Cardiac fibroblast (primary cell): ENCODE measurements at regions not wholly inside any gene's neighbourhood (a gene's known extent, or its start where the extent isn't known, plus 50 kb on each side); places are given as distances from the start of the nearest gene placed in this dataset.
A peak's percentile ranks its signal among the peaks of the same experiment; 100 is the strongest.

Experiments
- DNase-seq, 2 donors: peaks; one replicate each; pipeline versions ENCODE4 v3.0.0 to v3.0.0-alpha.2; 2010; ENCODE audit warnings: low read depth in 2 of 2
- H3K4me3 ChIP-seq, 2 donors: replicated peaks in 1 of 2; 1 replicate in 1 of 2; 2 replicates in 1 of 2; pipeline ENCODE4 v1.5.1; 2011; ENCODE audit warnings: low read depth in 2 of 2, low read length in 2 of 2, mild to moderate bottlenecking in 2 of 2, moderate library complexity in 1 of 2
- TF ChIP-seq, protein P1 (sequence below): IDR thresholded peaks from one replicate; pipeline ENCODE4 v1.5.1; 2011; ENCODE audit warnings: low read depth, mild to moderate bottlenecking, low read length, inconsistent platforms

DNA sequence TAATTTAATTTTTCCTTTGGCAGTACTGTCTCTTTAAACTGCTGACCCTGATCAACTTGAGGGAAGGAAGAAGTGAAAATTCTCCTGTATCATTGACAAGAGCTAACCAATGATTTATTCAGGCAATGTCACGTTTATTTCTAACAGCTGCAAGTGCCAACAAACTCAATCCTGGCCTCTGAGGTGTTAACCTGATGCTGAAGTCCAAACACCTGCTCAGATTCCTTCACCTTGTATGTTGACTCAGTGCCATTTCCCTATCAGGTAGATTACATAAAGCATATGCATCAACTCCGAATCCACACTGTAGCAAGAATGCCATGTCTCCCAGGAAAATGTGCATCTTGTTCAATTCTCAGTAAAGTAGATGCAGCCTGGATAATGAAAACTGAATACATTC, 820.0 kb downstream of the XPNPEP1 start:
- no peak overlapping the region for H3K4me3 ChIP-seq
- TF ChIP-seq, protein P1, sequence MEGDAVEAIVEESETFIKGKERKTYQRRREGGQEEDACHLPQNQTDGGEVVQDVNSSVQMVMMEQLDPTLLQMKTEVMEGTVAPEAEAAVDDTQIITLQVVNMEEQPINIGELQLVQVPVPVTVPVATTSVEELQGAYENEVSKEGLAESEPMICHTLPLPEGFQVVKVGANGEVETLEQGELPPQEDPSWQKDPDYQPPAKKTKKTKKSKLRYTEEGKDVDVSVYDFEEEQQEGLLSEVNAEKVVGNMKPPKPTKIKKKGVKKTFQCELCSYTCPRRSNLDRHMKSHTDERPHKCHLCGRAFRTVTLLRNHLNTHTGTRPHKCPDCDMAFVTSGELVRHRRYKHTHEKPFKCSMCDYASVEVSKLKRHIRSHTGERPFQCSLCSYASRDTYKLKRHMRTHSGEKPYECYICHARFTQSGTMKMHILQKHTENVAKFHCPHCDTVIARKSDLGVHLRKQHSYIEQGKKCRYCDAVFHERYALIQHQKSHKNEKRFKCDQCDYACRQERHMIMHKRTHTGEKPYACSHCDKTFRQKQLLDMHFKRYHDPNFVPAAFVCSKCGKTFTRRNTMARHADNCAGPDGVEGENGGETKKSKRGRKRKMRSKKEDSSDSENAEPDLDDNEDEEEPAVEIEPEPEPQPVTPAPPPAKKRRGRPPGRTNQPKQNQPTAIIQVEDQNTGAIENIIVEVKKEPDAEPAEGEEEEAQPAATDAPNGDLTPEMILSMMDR = no peak
- DNase-seq = no peak

DNA sequence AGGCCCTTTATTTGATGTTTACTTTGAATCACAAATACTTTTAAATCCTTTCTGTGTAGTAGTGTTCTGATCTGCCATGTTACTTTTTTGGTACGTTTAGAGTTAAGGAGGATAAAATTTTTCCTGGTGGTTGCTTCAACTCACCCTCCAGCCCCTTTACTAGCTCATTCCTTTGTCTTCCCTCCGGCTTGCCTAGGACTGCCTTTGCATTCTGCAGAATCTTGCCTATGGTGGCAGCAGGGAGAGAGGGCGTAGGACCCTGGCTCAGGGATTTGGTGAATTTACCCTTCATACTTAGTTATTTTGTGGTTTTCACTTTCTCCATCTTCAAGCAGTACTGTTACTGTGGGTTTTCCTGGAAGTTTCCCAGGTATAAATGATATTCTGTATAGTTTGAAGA, 833.5 kb downstream of the XPNPEP1 start:
- DNase-seq = no peak
- TF ChIP-seq, protein P1 = no peak
- H3K4me3 ChIP-seq = no peak overlapping the region

DNA sequence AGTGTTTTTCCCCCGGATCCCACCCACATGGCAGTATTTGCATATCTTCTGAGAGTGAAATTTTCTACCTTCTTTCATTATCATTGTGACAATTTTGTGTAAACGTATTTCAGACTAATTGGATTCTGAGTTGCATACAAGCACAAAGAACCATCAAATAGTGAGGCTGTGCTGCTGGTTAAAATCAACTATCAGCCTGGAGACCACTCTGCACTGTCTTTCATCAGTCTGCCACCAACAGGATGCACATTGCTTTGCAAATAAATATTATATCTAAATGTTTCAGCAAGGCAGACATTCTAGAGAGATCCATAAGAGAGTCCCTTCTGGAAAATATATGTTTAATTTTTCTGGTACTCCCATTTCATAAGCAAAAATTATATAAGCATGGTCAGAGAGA, 851.8 kb downstream of the XPNPEP1 start:
- TF ChIP-seq, protein P1 = no peak

DNA sequence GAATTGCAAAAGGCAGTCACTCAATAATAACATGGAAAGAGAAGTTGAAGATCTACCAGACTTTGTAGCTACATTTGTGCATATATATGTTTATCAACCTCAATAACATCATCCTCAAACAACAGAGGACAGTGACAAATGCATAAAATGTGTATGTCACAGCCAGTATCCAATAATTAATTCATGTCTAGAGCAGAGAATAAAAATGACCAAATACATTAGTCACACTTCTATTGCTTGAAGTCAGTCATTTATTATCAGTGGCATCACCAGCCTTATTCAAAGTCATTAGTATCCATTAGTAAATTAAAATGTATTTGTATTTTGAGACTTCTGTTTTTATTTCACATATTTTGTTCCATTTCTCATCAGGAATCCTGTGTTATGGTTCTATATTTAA, 852.8 kb downstream of the XPNPEP1 start:
- TF ChIP-seq, protein P1 = no peak
- no peak for DNase-seq
- H3K4me3 ChIP-seq = no peak overlapping the region

More for the DNA sequence above, 851.8 kb downstream of the XPNPEP1 start:
- no peak for DNase-seq
- H3K4me3 ChIP-seq = no peak overlapping the region

DNA sequence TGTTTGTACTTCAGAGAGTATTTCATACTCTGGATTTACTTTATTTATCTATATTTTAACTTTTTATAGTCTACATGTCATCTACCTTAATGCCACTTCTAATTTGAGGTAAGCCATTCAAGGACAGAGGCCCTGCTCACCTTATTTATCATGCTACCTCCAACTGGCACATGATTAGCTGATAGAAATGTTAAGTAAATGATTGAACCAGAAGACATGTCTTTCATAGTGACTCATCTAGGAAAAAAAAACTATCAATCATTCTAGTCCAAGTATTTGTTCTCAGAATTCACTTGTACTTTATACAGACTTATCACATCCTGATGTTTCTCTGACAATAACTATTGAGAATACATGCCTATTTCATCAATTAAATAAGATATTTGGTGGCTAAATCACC, 856.3 kb downstream of the XPNPEP1 start:
- DNase-seq = no peak
- TF ChIP-seq, protein P1 = no peak
- H3K4me3 ChIP-seq = no peak overlapping the region

DNA sequence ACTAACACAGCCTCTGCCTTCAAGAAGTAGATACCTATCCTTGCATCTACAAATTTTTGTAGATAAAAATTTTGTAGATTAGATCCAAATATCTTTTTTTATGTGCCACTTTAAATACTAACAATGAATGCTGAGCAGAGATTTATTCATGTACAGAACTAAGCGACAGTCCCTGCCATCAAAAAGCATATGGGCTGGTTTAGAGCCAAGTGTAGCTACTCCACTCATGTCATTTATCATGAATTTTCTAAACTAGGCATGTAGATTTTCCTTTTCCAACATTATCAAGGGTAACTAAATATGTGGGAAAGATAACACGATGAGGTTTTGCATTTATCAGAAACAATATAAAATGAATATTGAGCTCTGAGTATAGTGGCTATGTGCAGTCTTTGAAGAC, 857.5 kb downstream of the XPNPEP1 start:
- TF ChIP-seq, protein P1 = no peak
- no peak for DNase-seq
- no peak overlapping the region for H3K4me3 ChIP-seq

DNA sequence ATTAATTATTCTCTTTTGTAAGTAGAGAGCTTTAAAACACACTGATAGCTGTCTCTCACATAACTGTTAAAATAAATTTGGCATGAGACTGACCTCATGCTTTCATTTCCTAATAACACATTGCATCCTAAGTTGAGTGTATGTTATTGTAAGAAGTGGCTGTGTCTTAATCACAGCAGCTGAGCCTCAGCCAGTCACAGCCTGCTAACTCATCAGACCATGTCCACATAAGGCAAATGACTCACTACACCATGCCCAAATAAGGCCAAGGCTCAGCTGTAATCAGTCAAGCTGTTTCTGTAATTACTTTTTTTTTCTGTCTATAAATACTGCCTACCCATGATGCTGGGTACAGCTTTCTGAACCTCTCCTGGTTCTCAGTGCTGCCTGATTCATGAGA, 860.9 kb downstream of the XPNPEP1 start:
- DNase-seq = peak; percentile 0 to 63
- no peak overlapping the region for H3K4me3 ChIP-seq
- TF ChIP-seq, protein P1 = no peak
